Thoracic aorta (tissue), 2 donors: ENCODE measurements at regions not wholly inside any gene's neighbourhood (a gene's known extent, or its start where the extent isn't known, plus 50 kb on each side); places are given as distances from the start of the nearest gene placed in this dataset.

Experiments
- ATAC-seq: fragments of 150-250 bp; one replicate; pipeline ENCODE4 v1.8.0; 2017; ENCODE audit warnings: low read depth; ENCODE audit not compliant: insufficient number of reproducible peaks, low FRiP score
- DNase-seq: peaks from one replicate; pipeline ENCODE4 v3.0.0-alpha.2; 2020; ENCODE audit warnings: low spot score
- H3K27ac ChIP-seq, 2 donors: fragments of 200-600 bp; sonication (generic); 1 replicate in 1 of 2; 2 replicates in 1 of 2; pipeline ENCODE4 v1.5.1; 2016; ENCODE audit warnings: mild to moderate bottlenecking in 2 of 2, moderate library complexity in 2 of 2
- H3K27me3 ChIP-seq: fragments of 200-600 bp; sonication (generic); replicated peaks from 2 replicates; pipeline ENCODE4 v1.6.0; 2016; ENCODE audit warnings: mild to moderate bottlenecking; ENCODE audit not compliant: insufficient read depth
- H3K36me3 ChIP-seq: fragments of 200-600 bp; sonication (generic); one replicate; pipeline ENCODE4 v1.5.1; 2016
- H3K4me1 ChIP-seq, 2 donors: fragments of 200-600 bp; sonication (generic); 1 replicate in 1 of 2; 2 replicates in 1 of 2; pipeline versions ENCODE4 v1.5.1 to v1.6.0; 2016; ENCODE audit warnings: low read depth in 2 of 2, mild to moderate bottlenecking in 1 of 2; ENCODE audit not compliant: control insufficient read depth in 1 of 2
- H3K4me3 ChIP-seq: fragments of 200-600 bp; sonication (generic); 2 replicates; pipeline ENCODE4 v1.5.1; 2016; ENCODE audit warnings: mild to moderate bottlenecking
- H3K9me3 ChIP-seq: fragments of 200-600 bp; sonication (generic); 2 replicates; pipeline ENCODE4 v1.5.1; 2016
- CTCF ChIP-seq: fragments of 200-600 bp; sonication (generic); IDR thresholded peaks from one replicate; pipeline ENCODE4 v1.5.1; 2019; ENCODE audit warnings: antibody characterized with exemption

GRCh38 chr7:142590830-142591457 is 158.3 kb upstream of the PRSS1 start:
- Histone ChIP-seq H3K27me3 (no peaks in the 10 kb centered on the region), H3K4me1 (no peaks in the 10 kb centered on the region), H3K9me3 (no peaks in the 10 kb centered on the region), H3K4me3 (no peak overlapping the region), H3K36me3 (no peaks in the 10 kb centered on the region), H3K27ac (no peak overlapping the region)
- ATAC-seq (no peak), DNase-seq (no peak)
- TF ChIP-seq CTCF, result no peak

- ATAC-seq, result no peak
- no peak overlapping the region for H3K4me3 ChIP-seq
- H3K27ac ChIP-seq, result no peak overlapping the region
- H3K27me3 ChIP-seq, result no peaks in the 10 kb centered on the region
- no peaks in the 10 kb centered on the region for H3K4me1 ChIP-seq
- DNase-seq, result no peak
- no peak for TF ChIP-seq CTCF
- no peaks in the 10 kb centered on the region for H3K36me3 ChIP-seq
- no peaks in the 10 kb centered on the region for H3K9me3 ChIP-seq
Measured at GRCh38 chr7:142590077-142590476, 159.2 kb upstream of the PRSS1 start.

- ATAC-seq (no peak), DNase-seq (no peak)
- Histone ChIP-seq H3K4me1 (no peaks in the 10 kb centered on the region), H3K9me3 (no peaks in the 10 kb centered on the region), H3K36me3 (no peaks in the 10 kb centered on the region), H3K4me3 (no peak overlapping the region), H3K27me3 (no peaks in the 10 kb centered on the region), H3K27ac (no peak overlapping the region)
- TF ChIP-seq CTCF, result no peak
Measured at GRCh38 chr7:142587578-142588191, 161.6 kb upstream of the PRSS1 start.

- no peak for TF ChIP-seq CTCF
- no peak overlapping the region for H3K27ac ChIP-seq
- no peak overlapping the region for H3K4me3 ChIP-seq
- no peaks in the 10 kb centered on the region for H3K27me3 ChIP-seq
- H3K4me1 ChIP-seq, result no peaks in the 10 kb centered on the region
- DNase-seq, result no peak
- H3K36me3 ChIP-seq, result no peaks in the 10 kb centered on the region
- H3K9me3 ChIP-seq, result no peaks in the 10 kb centered on the region
- no peak for ATAC-seq
Measured at GRCh38 chr7:142586611-142587010, 162.7 kb upstream of the PRSS1 start.

GRCh38 chr7:142585425-142585824 is 163.8 kb upstream of the PRSS1 start:
- no peaks in the 10 kb centered on the region for H3K27me3 ChIP-seq
- no peaks in the 10 kb centered on the region for H3K36me3 ChIP-seq
- TF ChIP-seq CTCF, result no peak
- no peaks in the 10 kb centered on the region for H3K4me1 ChIP-seq
- H3K4me3 ChIP-seq, result no peak overlapping the region
- no peak for DNase-seq
- no peak for ATAC-seq
- H3K27ac ChIP-seq, result no peak overlapping the region
- H3K9me3 ChIP-seq, result no peaks in the 10 kb centered on the region
